SK-N-SH (cell line): ENCODE measurements at regions not wholly inside any gene's neighbourhood (a gene's known extent, or its start where the extent isn't known, plus 50 kb on each side); places are given as distances from the start of the nearest gene placed in this dataset.

Experiments
- CTCF ChIA-PET: fragments of 300-600, 350-600 bp; formaldehyde crosslinking; extraction: SDS; loops from one replicate; lab custom pipeline; 2021; lab: Yijun Ruan, JAX
- POLR2A ChIA-PET: fragments of 350-600 bp; sonication (Branson Sonifier 250); formaldehyde crosslinking; extraction: SDS; loops from one replicate; lab custom pipeline; 2020; ENCODE audit warnings: antibody characterized with exemption, inconsistent platforms; lab: Yijun Ruan, JAX
- DNase-seq: peaks from one replicate; pipeline ENCODE4 v3.0.0; 2012
- H2AFZ ChIP-seq: fragments of 200-600 bp; sonication (generic); 2 replicates; pipeline ENCODE4 v1.8.1; 2016; ENCODE audit warnings: antibody characterized with exemption, mild to moderate bottlenecking, low read depth
- H3F3A ChIP-seq: fragments of 200-600 bp; sonication (generic); replicated peaks from 2 replicates; pipeline ENCODE3; 2016; ENCODE audit warnings: antibody characterized with exemption, mild to moderate bottlenecking; ENCODE audit not compliant: insufficient read depth
- H3K27ac ChIP-seq, 2 experiments: fragments of 200-500 bp in 1 of 2; fragments of 200-600 bp in 1 of 2; sonication (Bioruptor generic) in 1 of 2; sonication (generic), shearing (Covaris generic) in 1 of 2; 2 replicates each; pipeline versions ENCODE4 v1.5.1 to v1.6.1; 2014 to 2016; ENCODE audit warnings: low read depth in 2 of 2, inconsistent platforms in 1 of 2, low read length in 1 of 2, mild to moderate bottlenecking in 1 of 2, mixed read lengths in 1 of 2
- H3K27me3 ChIP-seq: fragments of 200-600 bp; sonication (generic), shearing (Covaris generic); 2 replicates; pipeline ENCODE4 v1.6.1; 2016; ENCODE audit warnings: mixed run types; ENCODE audit not compliant: insufficient read depth
- H3K36me3 ChIP-seq, 2 experiments: fragments of 200-500 bp in 1 of 2; fragments of 200-600 bp in 1 of 2; sonication (Bioruptor generic) in 1 of 2; sonication (generic) in 1 of 2; replicated peaks in 1 of 2; 2 replicates each; pipeline versions ENCODE3 to v1.5.1; 2014 to 2016; ENCODE audit warnings: low read length in 1 of 2, mild to moderate bottlenecking in 1 of 2; ENCODE audit not compliant: insufficient read depth in 2 of 2, control insufficient read depth in 1 of 2
- H3K4me1 ChIP-seq, 2 experiments: fragments of 200-500 bp in 1 of 2; fragments of 200-600 bp in 1 of 2; sonication (Bioruptor generic) in 1 of 2; sonication (generic), shearing (Covaris generic) in 1 of 2; 2 replicates each; pipeline versions ENCODE4 v1.5.1 to v1.6.1; 2014 to 2016; ENCODE audit warnings: low read depth in 1 of 2, low read length in 1 of 2, mixed run types in 1 of 2; ENCODE audit not compliant: insufficient read depth in 2 of 2, control insufficient read depth in 1 of 2
- H3K4me2 ChIP-seq: fragments of 200-600 bp; sonication (generic), shearing (Covaris generic); 2 replicates; pipeline ENCODE4 v1.6.1; 2017; ENCODE audit warnings: mixed run types
- H3K4me3 ChIP-seq, 2 experiments: fragments of 200-500 bp in 1 of 2; fragments of 200-600 bp in 1 of 2; sonication (Bioruptor generic) in 1 of 2; sonication (generic), shearing (Covaris generic) in 1 of 2; 2 replicates each; pipeline versions ENCODE4 v1.5.1 to v1.8.1; 2014 to 2016; ENCODE audit warnings: low read depth in 2 of 2, inconsistent platforms in 1 of 2, low read length in 1 of 2, mild to moderate bottlenecking in 1 of 2, mixed read lengths in 1 of 2, moderate library complexity in 1 of 2
- H3K79me2 ChIP-seq: fragments of 200-600 bp; sonication (generic); 2 replicates; pipeline ENCODE4 v1.8.1; 2017; ENCODE audit warnings: mild to moderate bottlenecking; ENCODE audit not compliant: insufficient read depth
- H3K9ac ChIP-seq: fragments of 200-600 bp; sonication (generic); 2 replicates; pipeline ENCODE4 v1.6.1; 2017; ENCODE audit warnings: mixed run types
- H3K9me2 ChIP-seq: fragments of 200-600 bp; sonication (generic); 2 replicates; pipeline ENCODE4 v1.6.1; 2017; ENCODE audit warnings: mixed run types
- H3K9me3 ChIP-seq: fragments of 200-600 bp; sonication (generic); 2 replicates; pipeline ENCODE4 v1.6.1; 2017; ENCODE audit warnings: mixed run types, mild to moderate bottlenecking, moderate library complexity
- H4K20me1 ChIP-seq: fragments of 200-600 bp; sonication (generic); 2 replicates; pipeline ENCODE4 v1.6.1; 2017; ENCODE audit warnings: mild to moderate bottlenecking, mixed run types; ENCODE audit not compliant: insufficient read depth
- CHD2 ChIP-seq: fragments of 150-350 bp; IDR thresholded peaks from 2 replicates; pipeline ENCODE4 v1.6.1; 2018; ENCODE audit warnings: low read length; ENCODE audit not compliant: partially characterized antibody
- FOXJ3 ChIP-seq: sonication (generic); formaldehyde crosslinking; IDR thresholded peaks from 2 replicates; pipeline ENCODE4 v1.5.1; 2020; ENCODE audit warnings: mild to moderate bottlenecking, missing genetic modification reagents
- FOXM1 ChIP-seq: IDR thresholded peaks from 2 replicates; pipeline ENCODE4 v1.4.0; 2012; ENCODE audit warnings: low read depth, mild to moderate bottlenecking
- GABPA ChIP-seq: IDR thresholded peaks from 2 replicates; pipeline ENCODE4 v1.4.0; 2012; ENCODE audit warnings: low read depth, mild to moderate bottlenecking
- MXI1 ChIP-seq: IDR thresholded peaks from 2 replicates; pipeline ENCODE4 v1.6.1; 2012; ENCODE audit warnings: mild to moderate bottlenecking, low read depth, low read length, improper control_type of control experiment
- NRF1 ChIP-seq: IDR thresholded peaks from 2 replicates; pipeline ENCODE4 v1.6.1; 2012; ENCODE audit warnings: low read depth, mild to moderate bottlenecking, low read length
- POLR2AphosphoS5 ChIP-seq: IDR thresholded peaks from 2 replicates; pipeline ENCODE4 v1.6.1; 2012; ENCODE audit warnings: low read depth, low read length
- RAD21 ChIP-seq: IDR thresholded peaks from 2 replicates; pipeline ENCODE4 v1.6.1; 2012; ENCODE audit warnings: mild to moderate bottlenecking, low read length
- RCOR1 ChIP-seq: fragments of 150-350 bp; IDR thresholded peaks from 2 replicates; pipeline ENCODE4 v1.6.1; 2017; ENCODE audit warnings: antibody characterized with exemption, low read length
- RFX5 ChIP-seq: IDR thresholded peaks from 2 replicates; pipeline ENCODE4 v1.6.1; 2012; ENCODE audit warnings: mild to moderate bottlenecking, improper control_type of control experiment, low read length
- RXRA ChIP-seq: IDR thresholded peaks from 2 replicates; pipeline ENCODE4 v1.4.0; 2012; ENCODE audit warnings: low read depth, mild to moderate bottlenecking, borderline replicate concordance
- SIN3A ChIP-seq: IDR thresholded peaks from 2 replicates; pipeline ENCODE4 v1.6.1; 2012; ENCODE audit warnings: low read depth, mild to moderate bottlenecking, low read length, moderate library complexity, borderline replicate concordance
- SMC3 ChIP-seq: IDR thresholded peaks from 2 replicates; pipeline ENCODE4 v1.6.1; 2012; ENCODE audit warnings: low read depth, low read length, improper control_type of control experiment
- TCF12 ChIP-seq: IDR thresholded peaks from 2 replicates; pipeline ENCODE4 v1.4.0; 2012
- TEAD4 ChIP-seq: IDR thresholded peaks from 2 replicates; pipeline ENCODE4 v1.4.0; 2012; ENCODE audit warnings: mild to moderate bottlenecking, borderline replicate concordance; ENCODE audit not compliant: insufficient read depth
- WGBS: methylation state at CpG from one replicate; pipeline ENCODE4 v1.1.6; 2017; ENCODE audit warnings: low lambda C conversion rate; 5-methylcytosine and 5-hydroxymethylcytosine counted together
- TF ChIP-seq, protein P1 (sequence below): fragments of 150-350 bp; IDR thresholded peaks from 2 replicates; pipeline ENCODE4 v1.6.1; 2016; ENCODE audit warnings: mild to moderate bottlenecking, low read depth, low read length
- TF ChIP-seq, protein P2 (sequence below): fragments of 200-600 bp; sonication (generic); IDR thresholded peaks from 2 replicates; pipeline ENCODE4 v1.6.1; 2017; ENCODE audit warnings: antibody characterized with exemption, mild to moderate bottlenecking, moderate library complexity
- TF ChIP-seq, protein P3 (sequence below): IDR thresholded peaks from 2 replicates; pipeline ENCODE4 v1.4.0; 2012; ENCODE audit warnings: low read depth
- TF ChIP-seq, protein P4 (sequence below): IDR thresholded peaks from 2 replicates; pipeline ENCODE4; 2012
- TF ChIP-seq, protein P5 (sequence below): IDR thresholded peaks from 2 replicates; pipeline ENCODE4 v1.6.1; 2012; ENCODE audit warnings: mild to moderate bottlenecking, low read depth, low read length, moderate library complexity

DNA sequence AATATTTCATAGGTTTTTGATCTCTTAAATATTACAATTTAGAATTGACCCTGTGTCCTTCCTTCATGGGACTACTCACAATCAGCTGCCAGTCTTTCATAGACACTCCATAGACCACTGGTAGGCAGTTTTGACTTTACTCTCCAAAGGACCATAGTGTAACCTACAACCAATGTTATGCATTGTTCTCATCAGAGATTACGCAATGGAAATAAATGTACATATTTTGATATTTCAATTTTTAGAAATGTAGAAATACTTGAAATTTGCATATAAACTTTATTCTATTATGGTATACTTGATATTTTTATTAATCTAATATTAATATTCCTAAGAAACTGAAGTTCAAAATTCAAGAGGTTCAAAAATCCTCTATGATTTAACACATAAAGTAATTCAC is 446.4 kb upstream of the KCND2 start:
- Histone ChIP-seq H3K9me3 (no peaks in the 10 kb centered on the region), H3K27ac (no peak overlapping the region), H3K9me2 (no peaks in the 10 kb centered on the region), H3K36me3 (no peaks in the 10 kb centered on the region), H3K4me1 (no peaks in the 10 kb centered on the region), H3K4me2 (no peak overlapping the region), H4K20me1 (no peaks in the 10 kb centered on the region), H3F3A (no peaks in the 10 kb centered on the region), H2AFZ (no peak overlapping the region), H3K4me3 (no peak overlapping the region), H3K27me3 (no peaks in the 10 kb centered on the region), H3K9ac (no peak overlapping the region), H3K79me2 (no peaks in the 10 kb centered on the region)
- ChIA-PET POLR2A (no interaction called here), CTCF (no interaction called here)
- no peak for TF ChIP-seq RFX5
- TF ChIP-seq TCF12: no peak
- TF ChIP-seq, protein P1, sequence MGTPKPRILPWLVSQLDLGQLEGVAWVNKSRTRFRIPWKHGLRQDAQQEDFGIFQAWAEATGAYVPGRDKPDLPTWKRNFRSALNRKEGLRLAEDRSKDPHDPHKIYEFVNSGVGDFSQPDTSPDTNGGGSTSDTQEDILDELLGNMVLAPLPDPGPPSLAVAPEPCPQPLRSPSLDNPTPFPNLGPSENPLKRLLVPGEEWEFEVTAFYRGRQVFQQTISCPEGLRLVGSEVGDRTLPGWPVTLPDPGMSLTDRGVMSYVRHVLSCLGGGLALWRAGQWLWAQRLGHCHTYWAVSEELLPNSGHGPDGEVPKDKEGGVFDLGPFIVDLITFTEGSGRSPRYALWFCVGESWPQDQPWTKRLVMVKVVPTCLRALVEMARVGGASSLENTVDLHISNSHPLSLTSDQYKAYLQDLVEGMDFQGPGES: no peak
- no peak for TF ChIP-seq POLR2AphosphoS5
- no peak for TF ChIP-seq MXI1
- TF ChIP-seq GABPA: no peak
- no peak for TF ChIP-seq CHD2
- TF ChIP-seq, protein P2, sequence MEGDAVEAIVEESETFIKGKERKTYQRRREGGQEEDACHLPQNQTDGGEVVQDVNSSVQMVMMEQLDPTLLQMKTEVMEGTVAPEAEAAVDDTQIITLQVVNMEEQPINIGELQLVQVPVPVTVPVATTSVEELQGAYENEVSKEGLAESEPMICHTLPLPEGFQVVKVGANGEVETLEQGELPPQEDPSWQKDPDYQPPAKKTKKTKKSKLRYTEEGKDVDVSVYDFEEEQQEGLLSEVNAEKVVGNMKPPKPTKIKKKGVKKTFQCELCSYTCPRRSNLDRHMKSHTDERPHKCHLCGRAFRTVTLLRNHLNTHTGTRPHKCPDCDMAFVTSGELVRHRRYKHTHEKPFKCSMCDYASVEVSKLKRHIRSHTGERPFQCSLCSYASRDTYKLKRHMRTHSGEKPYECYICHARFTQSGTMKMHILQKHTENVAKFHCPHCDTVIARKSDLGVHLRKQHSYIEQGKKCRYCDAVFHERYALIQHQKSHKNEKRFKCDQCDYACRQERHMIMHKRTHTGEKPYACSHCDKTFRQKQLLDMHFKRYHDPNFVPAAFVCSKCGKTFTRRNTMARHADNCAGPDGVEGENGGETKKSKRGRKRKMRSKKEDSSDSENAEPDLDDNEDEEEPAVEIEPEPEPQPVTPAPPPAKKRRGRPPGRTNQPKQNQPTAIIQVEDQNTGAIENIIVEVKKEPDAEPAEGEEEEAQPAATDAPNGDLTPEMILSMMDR: no peak
- no peak for TF ChIP-seq FOXJ3 (CRISPR knock-in tag)
- TF ChIP-seq, protein P3, sequence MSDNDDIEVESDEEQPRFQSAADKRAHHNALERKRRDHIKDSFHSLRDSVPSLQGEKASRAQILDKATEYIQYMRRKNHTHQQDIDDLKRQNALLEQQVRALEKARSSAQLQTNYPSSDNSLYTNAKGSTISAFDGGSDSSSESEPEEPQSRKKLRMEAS: no peak
- TF ChIP-seq SMC3: no peak
- TF ChIP-seq NRF1: no peak
- TF ChIP-seq TEAD4: no peak
- TF ChIP-seq RXRA: no peak
- TF ChIP-seq SIN3A: no peak
- TF ChIP-seq, protein P4, sequence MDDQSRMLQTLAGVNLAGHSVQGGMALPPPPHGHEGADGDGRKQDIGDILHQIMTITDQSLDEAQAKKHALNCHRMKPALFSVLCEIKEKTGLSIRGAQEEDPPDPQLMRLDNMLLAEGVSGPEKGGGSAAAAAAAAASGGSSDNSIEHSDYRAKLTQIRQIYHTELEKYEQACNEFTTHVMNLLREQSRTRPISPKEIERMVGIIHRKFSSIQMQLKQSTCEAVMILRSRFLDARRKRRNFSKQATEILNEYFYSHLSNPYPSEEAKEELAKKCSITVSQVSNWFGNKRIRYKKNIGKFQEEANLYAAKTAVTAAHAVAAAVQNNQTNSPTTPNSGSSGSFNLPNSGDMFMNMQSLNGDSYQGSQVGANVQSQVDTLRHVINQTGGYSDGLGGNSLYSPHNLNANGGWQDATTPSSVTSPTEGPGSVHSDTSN: no peak
- TF ChIP-seq RCOR1: no peak
- TF ChIP-seq RAD21: no peak
- TF ChIP-seq, protein P5, sequence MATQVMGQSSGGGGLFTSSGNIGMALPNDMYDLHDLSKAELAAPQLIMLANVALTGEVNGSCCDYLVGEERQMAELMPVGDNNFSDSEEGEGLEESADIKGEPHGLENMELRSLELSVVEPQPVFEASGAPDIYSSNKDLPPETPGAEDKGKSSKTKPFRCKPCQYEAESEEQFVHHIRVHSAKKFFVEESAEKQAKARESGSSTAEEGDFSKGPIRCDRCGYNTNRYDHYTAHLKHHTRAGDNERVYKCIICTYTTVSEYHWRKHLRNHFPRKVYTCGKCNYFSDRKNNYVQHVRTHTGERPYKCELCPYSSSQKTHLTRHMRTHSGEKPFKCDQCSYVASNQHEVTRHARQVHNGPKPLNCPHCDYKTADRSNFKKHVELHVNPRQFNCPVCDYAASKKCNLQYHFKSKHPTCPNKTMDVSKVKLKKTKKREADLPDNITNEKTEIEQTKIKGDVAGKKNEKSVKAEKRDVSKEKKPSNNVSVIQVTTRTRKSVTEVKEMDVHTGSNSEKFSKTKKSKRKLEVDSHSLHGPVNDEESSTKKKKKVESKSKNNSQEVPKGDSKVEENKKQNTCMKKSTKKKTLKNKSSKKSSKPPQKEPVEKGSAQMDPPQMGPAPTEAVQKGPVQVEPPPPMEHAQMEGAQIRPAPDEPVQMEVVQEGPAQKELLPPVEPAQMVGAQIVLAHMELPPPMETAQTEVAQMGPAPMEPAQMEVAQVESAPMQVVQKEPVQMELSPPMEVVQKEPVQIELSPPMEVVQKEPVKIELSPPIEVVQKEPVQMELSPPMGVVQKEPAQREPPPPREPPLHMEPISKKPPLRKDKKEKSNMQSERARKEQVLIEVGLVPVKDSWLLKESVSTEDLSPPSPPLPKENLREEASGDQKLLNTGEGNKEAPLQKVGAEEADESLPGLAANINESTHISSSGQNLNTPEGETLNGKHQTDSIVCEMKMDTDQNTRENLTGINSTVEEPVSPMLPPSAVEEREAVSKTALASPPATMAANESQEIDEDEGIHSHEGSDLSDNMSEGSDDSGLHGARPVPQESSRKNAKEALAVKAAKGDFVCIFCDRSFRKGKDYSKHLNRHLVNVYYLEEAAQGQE: no peak
- TF ChIP-seq FOXM1: no peak
- DNase-seq: no peak
- 62% methylated on average over 1 of the region's 1 CpG for WGBS
